ENCODE measurements at regions not wholly inside any gene's neighbourhood (a gene's known extent, or its start where the extent isn't known, plus 50 kb on each side); places are given as distances from the start of the nearest gene placed in this dataset.

- no peak for TF ChIP-seq POLR2A (IDR thresholded peaks at IDR 0.05)
- no peak for TF ChIP-seq CTCF (IDR thresholded peaks at IDR 0.05)
- no peaks in the 10 kb centered on the region for H3K27me3 ChIP-seq
- intact Hi-C loops (cut with DNase I), result no loop called here
- no peaks in the 10 kb centered on the region for H3K36me3 ChIP-seq (replicated peaks in 1 of 2; ENCODE audit: insufficient read depth in 1 of 2, low read depth in 2 of 2)
- DNase-seq (no peak), ATAC-seq (no peak)
- no peaks in the 10 kb centered on the region for H3K9me3 ChIP-seq
- no peak overlapping the region for H3K4me3 ChIP-seq
- 77 to 81% methylated on average over 4 of the region's 4 CpGs for WGBS, 2 donors
- H3K4me1 ChIP-seq, result peaks cover 6% of the 10 kb centered on the region
- no peak overlapping the region for H3K27ac ChIP-seq
Measured at GRCh38 chr5:109917154-109917546, 227.4 kb downstream of the MAN2A1 start.

DNA sequence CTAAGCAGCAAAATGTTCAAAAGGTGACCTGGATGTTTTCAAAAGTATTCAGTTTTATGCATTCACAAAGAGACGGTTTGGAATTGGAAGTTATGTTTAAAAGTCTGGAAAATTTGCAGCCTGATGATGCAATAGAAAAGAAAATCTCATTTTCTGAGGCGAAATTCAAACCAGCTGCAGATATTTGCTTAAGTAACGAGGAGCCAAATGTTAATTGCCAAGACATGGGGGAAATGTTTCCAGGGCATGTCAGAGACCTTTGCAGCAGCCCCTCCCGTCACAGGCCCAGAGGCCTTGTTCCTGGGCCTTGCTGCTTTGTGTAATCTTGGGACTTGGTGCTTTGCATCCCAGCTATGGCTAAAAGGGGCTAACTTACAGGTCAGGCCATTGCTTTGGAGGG, 228.2 kb downstream of the MAN2A1 start:
- no peak for ATAC-seq
- Histone ChIP-seq H3K27ac (no peak overlapping the region), H3K4me3 (no peak overlapping the region), H3K9me3 (no peaks in the 10 kb centered on the region), H3K27me3 (no peaks in the 10 kb centered on the region), H3K4me1 (peaks cover 9% of the 10 kb centered on the region), H3K36me3 (replicated peaks in 1 of 2; ENCODE audit: insufficient read depth in 1 of 2, low read depth in 2 of 2) (no peaks in the 10 kb centered on the region)
- no peak for DNase-seq
- 83 to 89% methylated on average over 4 of the region's 4 CpGs for WGBS, 2 donors
- TF ChIP-seq POLR2A (IDR thresholded peaks at IDR 0.05) (no peak), CTCF (IDR thresholded peaks at IDR 0.05) (no peak)
- intact Hi-C loops (cut with DNase I), result no loop called here

GRCh38 chr5:109920736-109921135, 231.0 kb downstream of the MAN2A1 start:
- H3K27ac ChIP-seq, result no peak overlapping the region
- TF ChIP-seq POLR2A (IDR thresholded peaks at IDR 0.05), result no peak
- no peak for TF ChIP-seq CTCF (IDR thresholded peaks at IDR 0.05)
- ATAC-seq (no peak), DNase-seq (no peak)
- no peaks in the 10 kb centered on the region for H3K27me3 ChIP-seq
- intact Hi-C loops (cut with DNase I), result no loop called here
- H3K4me3 ChIP-seq, result no peak overlapping the region
- 61 to 72% methylated on average over 4 of the region's 4 CpGs for WGBS, 2 donors
- H3K36me3 ChIP-seq (replicated peaks in 1 of 2; ENCODE audit: insufficient read depth in 1 of 2, low read depth in 2 of 2), result no peaks in the 10 kb centered on the region
- peaks cover 9% of the 10 kb centered on the region for H3K4me1 ChIP-seq
- H3K9me3 ChIP-seq, result no peaks in the 10 kb centered on the region

GRCh38 chr5:109921735-109922380, 232.1 kb downstream of the MAN2A1 start:
- intact Hi-C loops (cut with DNase I), result no loop called here
- Histone ChIP-seq H3K4me3 (no peak overlapping the region), H3K4me1 (peaks cover 9% of the 10 kb centered on the region), H3K36me3 (replicated peaks in 1 of 2; ENCODE audit: insufficient read depth in 1 of 2, low read depth in 2 of 2) (no peaks in the 10 kb centered on the region), H3K9me3 (no peaks in the 10 kb centered on the region), H3K27me3 (no peaks in the 10 kb centered on the region), H3K27ac (no peak overlapping the region)
- DNase-seq, result peak in 1 of 4 donors; percentile 16
- ATAC-seq, result peak; percentile 45
- TF ChIP-seq CTCF (IDR thresholded peaks at IDR 0.05), result no peak
- no peak for TF ChIP-seq POLR2A (IDR thresholded peaks at IDR 0.05)
- WGBS, 2 donors, result 43 to 45% methylated on average over 5 of the region's 5 CpGs

GRCh38 chr5:109922381-109922995, 232.8 kb downstream of the MAN2A1 start:
- 40 to 47% methylated on average over 6 of the region's 6 CpGs for WGBS, 2 donors
- Histone ChIP-seq H3K4me3 (no peak overlapping the region), H3K9me3 (no peaks in the 10 kb centered on the region), H3K27me3 (no peaks in the 10 kb centered on the region), H3K27ac (no peak overlapping the region), H3K4me1 (peaks cover 9% of the 10 kb centered on the region), H3K36me3 (replicated peaks in 1 of 2; ENCODE audit: insufficient read depth in 1 of 2, low read depth in 2 of 2) (no peaks in the 10 kb centered on the region)
- DNase-seq (no peak), ATAC-seq (no peak)
- no peak for TF ChIP-seq POLR2A (IDR thresholded peaks at IDR 0.05)
- no peak for TF ChIP-seq CTCF (IDR thresholded peaks at IDR 0.05)
- intact Hi-C loops (cut with DNase I), result no loop called here
